Dedifferentiated amniotic fluid mesenchymal stem cell (primary cell): ENCODE measurements at regions not wholly inside any gene's neighbourhood (a gene's known extent, or its start where the extent isn't known, plus 50 kb on each side); places are given as distances from the start of the nearest gene placed in this dataset.
"Not testable (repeated sequence)": the region's sequence is repeated elsewhere in the genome, so short reads cannot be mapped to it uniquely, and the experiment has no call there.

Experiments used
- DNase-seq: peaks from one replicate; pipeline ENCODE4 v3.0.0-alpha.2; 2016; ENCODE audit errors: extremely low spot score

DNA sequence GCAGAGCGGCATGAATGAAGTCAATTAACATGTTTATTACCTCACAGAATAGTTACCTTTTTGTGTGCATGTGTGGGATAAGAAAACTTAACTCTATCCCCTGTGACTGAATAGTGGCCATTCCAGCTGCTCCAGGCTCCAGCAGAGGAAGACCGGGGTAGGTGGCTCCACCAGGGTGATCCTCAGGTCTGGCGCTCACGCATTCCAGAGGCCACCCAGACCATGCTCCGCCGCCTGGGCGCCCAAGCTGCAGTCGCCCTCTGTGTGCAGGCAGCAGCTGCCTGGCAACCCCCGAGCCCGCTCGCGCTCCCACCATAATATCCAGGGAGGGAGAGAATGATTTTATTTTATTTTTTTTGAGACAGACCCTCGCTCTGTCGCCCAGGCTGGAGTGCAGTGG, 1474.5 kb upstream of the TPTE start:
- DNase-seq = not testable (repeated sequence)

DNA sequence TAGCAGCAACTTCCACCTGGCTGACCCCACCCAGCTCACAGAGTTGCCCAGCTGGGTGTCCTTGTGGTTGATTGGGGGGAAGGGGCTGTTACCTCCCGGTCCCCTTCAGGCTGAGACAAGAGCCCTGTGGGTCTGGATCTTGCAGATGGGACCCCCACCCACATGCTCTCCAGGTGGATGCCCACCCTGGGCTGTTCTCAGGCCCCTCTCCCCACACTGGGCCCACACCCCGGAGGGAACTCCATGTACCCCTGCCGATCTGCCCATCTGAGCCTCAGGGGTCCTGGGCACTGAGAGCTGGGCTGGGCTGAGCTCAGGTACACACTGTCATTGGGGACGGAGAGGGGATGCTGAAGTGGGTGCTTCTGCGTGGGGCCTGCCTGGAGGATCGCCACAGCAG, 1453.9 kb upstream of the TPTE start:
- not testable (repeated sequence) for DNase-seq

DNA sequence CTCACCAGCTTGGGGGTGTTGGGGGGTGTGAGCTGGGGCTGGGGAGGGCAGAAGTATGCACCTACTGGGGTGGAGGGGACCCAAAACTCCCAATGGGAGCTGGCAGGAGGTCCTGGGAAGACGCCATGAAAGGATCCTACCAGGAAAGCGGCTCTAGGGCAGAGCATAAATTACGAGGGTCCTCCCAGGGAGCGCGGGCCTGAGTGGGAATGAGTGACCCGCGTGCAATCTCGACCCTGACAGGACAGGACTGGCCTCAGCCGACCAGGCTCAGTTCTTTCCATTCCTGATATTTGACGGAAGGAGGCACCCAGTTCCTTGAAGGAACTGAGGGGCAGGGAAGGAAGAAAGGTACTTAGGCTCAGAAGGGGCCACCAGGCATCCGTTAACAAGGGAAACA, 1452.8 kb upstream of the TPTE start:
- not testable (repeated sequence) for DNase-seq

DNA sequence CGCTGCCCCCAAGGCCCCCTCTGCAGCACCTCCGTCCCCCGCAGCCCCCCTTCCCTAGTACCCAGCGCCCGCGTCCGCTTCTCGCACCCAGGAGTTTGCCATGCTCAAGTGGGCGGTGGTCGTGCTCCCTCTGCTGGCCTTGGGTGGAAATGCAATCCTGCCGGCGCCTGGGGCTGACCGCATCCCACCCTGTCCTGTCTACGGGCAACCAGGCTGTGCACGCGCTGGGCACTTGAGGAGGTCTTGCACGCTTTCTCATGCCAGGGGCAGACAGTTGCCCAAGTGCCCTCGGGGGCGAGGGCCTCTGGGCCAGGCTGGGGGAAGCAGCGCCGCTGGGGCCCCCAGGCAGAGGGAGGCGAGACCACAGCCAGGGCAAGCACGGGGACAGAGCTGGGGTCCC, 1450.7 kb upstream of the TPTE start:
- DNase-seq = not testable (repeated sequence)

DNA sequence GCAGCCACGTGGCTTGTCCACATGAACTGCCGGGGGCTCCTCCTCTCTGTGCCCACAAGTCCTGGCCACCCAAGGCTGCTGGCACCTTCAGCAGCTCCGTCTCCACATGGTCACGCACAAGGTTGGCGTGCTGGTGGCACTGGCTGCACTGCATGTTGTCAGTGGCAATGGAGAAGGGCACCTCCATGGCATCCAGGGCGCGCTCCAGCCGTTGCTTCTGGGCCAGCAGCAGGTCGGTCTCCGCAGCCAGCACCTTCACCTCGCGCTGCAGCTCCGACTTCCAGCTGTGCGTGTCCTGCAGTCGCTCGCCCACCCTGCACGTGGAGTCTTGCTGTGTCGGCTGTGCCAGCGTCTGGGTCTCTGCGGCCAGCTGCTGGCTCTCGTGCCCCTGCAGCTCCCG, 1448.4 kb upstream of the TPTE start:
- not testable (repeated sequence) for DNase-seq

DNA sequence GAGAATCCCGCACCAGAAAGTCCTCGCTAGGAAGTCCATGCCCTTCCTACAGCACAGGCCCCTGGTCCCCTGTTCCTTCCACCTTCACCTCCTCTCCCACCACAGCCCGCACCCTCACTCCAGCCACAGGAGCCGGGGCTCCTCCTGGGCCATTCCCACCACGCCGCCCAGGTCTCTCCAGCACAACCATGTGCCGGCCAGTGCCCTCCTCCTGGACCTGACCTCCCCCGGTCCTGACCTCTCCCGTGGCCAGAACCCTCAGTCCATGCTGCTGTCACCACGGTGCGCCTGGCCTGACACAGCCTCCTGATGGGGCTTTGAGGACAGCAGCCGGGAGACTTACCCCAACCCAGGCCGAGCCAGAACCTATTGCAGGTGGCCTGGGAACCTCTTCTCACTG, 1446.6 kb upstream of the TPTE start:
- not testable (repeated sequence) for DNase-seq

DNA sequence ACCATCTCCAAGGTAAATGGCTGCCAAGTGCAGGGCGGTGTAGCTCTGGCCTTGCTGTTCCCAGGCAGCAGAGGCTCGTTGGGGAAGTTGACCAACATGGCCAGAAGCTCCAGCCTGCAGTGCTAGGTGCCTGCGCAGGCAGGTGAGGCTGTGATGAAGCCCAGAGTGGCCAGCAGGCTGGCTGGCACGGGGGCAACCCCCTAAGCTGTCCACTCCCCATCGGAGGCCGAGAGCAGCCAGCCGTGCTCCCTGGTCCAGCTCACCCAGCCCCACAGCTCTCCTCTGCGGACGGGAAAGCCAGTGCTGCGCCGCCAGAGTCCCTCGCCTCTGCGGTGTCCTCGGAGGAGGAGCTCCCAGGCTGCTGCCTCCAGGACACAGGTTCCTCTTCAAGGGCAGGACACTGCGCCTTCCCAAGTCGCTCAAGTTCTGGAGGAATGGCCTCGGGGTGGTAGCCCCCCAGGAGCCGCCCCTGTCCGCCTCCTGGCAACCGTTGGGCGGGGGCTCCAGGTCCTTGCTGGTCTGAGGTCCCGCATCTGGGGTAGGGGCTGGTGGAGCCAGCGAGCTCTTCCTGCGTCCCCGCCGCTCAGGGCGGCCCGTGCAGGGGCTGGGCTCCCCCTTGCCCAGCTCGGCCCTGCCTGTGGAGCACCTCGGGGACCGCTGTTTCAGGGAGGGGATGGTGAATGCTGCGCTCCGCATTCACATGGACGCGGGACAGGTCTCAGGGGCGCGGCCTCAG, 1438.1 kb upstream of the TPTE start:
- DNase-seq = not testable (repeated sequence)

DNA sequence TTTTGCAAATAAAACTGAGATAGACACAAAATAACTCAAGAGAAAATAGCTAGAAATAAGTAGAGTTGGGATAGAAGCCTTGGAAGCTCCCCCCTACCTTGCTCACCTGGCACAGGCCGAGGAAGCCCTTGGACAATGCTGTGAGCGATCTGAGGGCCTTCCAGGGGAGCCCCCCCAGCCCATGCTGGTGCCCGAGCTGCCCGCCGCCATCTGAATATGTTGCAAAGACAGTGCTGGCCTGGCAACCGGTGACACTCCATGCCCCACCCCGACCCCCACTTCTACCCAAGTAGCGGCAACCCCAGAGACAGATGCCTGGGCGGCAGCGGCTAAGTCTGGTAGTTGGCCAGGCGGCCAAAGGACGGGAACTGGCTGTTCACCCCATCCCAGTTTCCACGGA, 1435.1 kb upstream of the TPTE start:
- not testable (repeated sequence) for DNase-seq

DNA sequence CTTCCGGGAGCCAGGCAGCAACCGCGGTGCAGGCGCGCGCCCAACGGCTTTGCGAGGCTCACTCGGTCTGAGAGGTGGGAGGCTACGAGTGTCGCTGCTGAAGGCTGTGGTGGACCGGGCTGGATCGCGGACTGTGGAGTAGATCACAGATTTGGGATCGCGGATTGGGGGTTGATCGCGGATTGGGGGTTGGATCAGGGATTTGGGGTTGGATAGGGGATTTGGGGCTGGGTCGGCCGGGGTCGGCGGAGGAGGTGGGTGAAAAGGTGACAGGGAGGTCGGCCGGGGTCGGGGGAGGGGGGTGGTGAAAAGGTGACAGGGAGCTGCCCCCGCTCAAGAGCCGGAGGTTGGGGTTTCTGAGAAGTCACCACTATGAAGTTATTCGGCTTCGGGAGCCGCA, 1433.6 kb upstream of the TPTE start:
- DNase-seq = not testable (repeated sequence)

DNA sequence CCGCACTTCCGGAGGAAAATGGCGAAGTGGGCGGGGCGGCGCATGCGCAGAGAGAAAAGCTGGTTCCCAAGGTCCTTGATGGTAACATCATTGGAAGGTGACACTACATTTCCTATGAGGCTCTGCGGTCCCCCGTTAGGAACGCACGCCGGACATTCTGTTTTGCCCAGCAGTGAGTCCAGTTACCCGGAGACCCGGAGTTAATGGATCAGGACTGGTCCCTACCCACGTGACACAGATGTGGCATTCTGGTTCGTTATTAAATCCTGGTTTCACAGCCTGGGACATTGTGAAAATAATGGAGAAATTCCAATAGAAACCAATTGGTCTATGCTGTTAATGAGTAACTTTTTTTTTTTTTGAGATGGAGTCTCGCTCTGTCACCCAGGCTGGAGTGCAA, 1391.6 kb upstream of the TPTE start:
- not testable (repeated sequence) for DNase-seq

DNA sequence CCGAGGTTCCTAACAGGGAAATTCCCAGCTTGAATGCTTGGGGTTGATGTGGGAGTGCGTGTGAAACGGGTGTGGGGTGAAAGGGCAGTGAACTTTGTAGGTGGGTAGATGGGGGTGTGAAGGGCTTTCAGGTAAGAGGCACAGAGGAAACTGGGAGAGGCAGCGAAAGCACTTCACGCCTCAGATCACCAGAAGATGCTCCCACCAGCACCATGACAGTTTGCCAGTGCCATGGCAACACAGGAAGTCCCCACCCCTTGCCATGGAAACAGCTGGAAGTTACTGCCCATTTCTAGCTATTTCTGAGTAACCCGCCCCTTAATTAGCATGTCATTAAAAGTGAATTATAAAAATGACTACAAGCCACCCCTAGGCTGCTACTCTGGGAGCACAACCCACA, 1390.6 kb upstream of the TPTE start:
- not testable (repeated sequence) for DNase-seq
